TTC549 (cell line): ENCODE measurements at regions not wholly inside any gene's neighbourhood (a gene's known extent, or its start where the extent isn't known, plus 50 kb on each side); places are given as distances from the start of the nearest gene placed in this dataset.

Experiments
- FAIRE-seq: peaks from 2 replicates; lab custom pipeline; 2012; peaks lifted over from hg19 to GRCh38; lab: Jason Lieb, UNC

DNA sequence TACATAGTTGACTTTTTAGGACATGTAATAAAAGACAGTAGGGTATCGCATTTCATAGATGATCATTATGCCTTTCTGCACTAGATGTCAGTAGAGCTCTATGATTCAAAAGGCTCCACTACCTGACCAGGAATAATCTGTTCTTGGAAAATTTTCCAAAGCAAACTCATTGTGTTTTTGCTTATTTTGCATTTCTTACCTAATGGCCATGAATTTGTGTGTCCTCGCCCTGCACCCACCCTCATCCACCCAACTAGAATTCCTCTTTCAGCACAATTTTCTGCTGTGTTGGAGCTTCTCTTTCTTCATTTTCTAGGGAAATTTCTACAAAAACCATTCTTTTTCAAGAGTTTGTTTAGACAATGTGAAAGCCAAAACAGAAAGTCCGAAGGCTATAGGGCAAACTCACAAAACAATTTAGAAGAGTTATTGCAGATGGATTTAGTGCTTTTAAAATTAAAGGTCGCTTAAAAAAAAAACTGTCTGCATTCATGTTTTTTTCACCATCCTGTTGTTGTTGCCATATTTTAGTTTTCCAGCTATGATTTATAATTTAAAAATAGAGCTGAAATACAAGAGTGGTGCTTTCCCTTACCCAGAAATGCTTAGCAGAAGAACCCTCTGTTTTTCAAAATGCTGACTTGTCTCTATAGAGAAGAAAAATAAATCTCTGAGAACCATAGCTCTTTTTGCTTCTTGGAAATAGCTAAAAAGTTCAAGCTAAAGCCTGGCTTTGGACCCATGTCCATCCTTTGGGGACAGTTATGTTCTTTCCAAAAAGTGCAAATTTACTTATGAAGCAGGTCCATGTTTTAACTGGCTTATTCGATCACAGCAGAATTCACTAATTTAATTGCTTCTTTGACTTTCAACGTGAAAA lies 183.7 kb downstream of the SPATA18 start:
- peak; percentile 63 for FAIRE-seq

DNA sequence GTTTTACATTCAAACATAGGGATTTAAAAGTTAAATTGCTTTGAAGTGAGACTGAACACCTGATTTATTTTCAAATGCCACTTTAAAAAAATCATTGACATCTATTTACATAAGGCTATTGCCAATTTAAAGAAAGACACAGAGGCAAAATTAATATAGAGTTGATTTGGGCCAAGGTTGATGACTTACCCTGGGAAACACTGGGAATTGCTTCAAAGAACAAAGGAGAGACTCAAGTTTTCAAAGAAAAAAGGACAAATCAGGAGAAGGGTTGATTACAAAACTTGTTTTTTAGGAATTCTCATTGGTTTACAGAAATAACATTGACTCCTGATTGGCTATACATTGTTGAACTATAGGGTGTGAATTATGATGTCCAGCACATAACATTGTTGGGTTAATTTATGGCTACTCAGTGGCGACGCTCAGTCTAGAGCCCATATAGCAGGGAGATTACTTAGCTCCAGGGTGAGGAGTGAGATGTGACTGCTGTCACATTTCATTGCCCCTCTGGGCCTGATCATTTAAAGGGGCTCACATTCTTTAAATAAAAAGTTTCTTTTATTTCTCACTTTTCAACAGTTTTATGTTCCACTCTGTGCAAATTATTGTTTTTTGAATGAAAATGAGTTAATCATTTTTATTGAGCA lies 184.6 kb downstream of the SPATA18 start:
- FAIRE-seq, result no peak

- FAIRE-seq, result no peak
Observed at GRCh38 chr4:52241916-52242315, 190.8 kb downstream of the SPATA18 start.

DNA sequence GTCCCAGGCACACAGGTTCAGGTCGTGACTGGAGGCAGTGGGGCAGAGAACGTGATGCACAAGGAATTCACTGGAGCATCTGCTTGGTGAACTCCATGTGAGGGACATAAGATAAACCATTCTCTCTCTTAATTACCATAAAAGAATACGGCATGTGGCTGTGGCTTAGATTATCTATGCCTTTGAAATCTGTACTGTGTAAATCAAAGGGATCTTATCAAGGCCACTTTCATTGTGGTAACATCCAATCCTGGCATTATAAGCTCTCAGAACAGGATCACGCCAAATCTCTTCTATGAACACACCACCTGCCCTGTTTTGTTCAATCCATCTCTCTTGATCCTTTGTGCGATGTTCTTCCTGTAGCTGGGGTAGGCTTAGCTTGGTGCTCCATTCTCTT lies 192.3 kb downstream of the SPATA18 start:
- FAIRE-seq, result no peak

- FAIRE-seq, result no peak
Observed at GRCh38 chr4:52244103-52244775, 193.1 kb downstream of the SPATA18 start.

DNA sequence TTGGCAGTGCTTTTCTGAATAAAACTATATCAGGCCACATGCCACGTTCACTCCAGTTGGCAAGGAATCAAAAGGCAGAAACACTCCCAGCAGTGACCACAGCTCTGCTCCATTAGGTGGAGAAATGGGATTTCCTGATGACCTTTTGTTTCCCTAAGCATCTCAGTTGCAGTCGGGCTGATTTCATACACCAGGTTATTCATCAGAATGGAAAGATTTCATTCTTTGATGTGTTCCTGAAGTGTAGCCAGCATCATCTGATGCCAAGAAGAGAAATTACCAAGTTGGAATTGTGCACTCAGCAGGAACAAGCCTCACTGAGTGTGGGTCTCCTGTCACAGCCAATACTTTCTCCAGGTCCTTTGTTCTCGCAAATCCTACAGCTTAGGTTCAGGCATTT lies 193.7 kb downstream of the SPATA18 start:
- FAIRE-seq, result no peak

DNA sequence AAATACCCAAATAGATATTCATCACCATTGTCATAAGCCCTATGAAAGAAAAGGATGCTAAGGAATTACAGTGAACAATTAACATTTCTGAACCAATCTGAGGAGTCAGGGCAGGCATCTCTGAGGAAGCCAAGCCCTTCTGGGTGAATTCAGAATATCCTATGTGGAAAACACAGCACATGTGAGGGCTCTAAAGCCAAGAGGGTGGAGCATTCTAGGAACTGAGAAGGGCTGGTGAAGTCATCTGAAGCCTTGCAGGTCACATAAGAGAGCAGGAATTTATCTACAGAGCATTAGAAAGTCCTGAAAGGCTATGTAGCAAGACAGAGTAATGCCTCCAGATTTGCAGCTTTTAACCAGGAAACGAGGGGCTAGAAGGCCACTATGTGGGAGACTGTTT lies 195.7 kb downstream of the SPATA18 start:
- FAIRE-seq, result no peak

DNA sequence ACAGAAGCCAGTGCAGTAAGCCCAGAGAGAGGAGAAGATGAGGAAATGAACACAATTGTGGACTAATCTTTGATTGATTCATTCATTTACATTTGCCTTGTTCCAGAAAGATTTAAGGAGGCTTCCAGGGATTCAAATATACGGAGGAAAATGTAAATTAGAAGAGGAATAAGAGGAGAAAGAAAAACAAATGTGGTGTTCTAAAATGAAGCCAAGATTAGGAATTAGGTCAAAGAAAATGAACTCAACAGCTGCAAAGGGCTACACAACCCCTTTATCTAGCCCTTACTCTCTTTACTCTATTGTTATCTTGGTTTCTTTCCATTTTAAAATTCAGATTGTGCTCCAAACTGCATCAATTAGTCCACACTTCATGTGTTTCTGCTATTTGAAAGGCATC lies 196.8 kb downstream of the SPATA18 start:
- no peak for FAIRE-seq

- FAIRE-seq, result no peak
Observed at GRCh38 chr4:52248820-52249219, 197.7 kb downstream of the SPATA18 start.

- no peak for FAIRE-seq
Observed at GRCh38 chr4:52249581-52249980, 198.5 kb downstream of the SPATA18 start.

- no peak for FAIRE-seq
Observed at GRCh38 chr4:52250154-52250553, 199.1 kb downstream of the SPATA18 start.

DNA sequence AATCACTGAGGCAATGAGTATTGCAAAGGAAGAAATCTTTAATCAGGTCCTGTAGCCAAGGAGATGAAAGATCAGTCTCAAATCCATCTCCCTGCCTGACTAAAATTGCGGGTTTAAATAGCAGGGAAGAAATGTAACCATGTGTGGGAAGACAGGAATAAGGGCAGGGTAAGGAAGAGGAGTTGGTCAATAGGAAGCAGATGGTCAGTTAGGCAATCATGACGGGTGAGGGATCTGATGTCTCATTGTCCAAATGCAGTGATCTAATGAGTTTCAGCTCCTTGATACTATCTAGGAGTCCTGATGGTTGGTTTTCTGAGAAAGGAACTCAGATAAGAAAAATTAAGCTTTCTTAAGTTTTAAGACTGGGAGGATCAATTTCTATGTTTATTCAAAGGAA lies 200.8 kb downstream of the SPATA18 start:
- no peak for FAIRE-seq

- no peak for FAIRE-seq
Observed at GRCh38 chr4:52253025-52253424, 201.9 kb downstream of the SPATA18 start.

DNA sequence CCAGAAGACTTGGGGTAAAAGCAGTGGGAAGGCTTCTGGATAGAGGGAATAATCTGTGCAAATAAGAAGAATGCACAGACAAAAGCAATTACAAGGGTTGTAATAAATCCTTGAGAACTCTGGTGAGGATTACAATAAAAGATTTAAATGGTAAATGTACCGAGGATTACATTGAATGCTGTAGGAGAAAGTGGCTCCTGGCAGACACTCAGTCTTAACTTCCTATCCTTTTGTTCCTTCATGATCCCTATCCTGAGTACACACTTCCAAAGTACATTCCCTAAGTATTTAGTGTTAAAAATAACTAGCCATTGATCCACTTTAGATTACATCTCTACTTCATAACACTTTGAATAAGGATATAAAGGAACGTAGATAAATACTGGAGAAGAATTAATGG lies 205.4 kb downstream of the SPATA18 start:
- FAIRE-seq, result no peak

DNA sequence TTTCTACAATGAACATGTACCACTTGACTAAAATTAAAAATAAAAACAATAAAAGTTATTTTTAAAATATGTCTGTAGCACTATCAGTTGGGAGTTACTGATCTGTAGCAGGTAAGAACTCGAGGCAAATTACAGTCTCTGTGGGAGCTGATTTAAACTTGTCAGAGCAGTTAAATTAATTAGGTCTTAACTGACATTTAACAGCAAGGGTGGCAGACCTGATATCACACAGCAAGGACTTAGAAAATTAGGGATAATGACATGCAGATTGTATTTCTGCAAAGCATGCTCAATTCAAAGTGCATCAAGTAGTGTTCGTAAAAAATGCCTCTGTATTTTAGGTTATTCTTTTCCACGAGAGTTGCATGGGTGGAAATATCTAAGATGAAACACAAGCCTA lies 208.9 kb downstream of the SPATA18 start:
- FAIRE-seq, result no peak

- no peak for FAIRE-seq
Observed at GRCh38 chr4:52260514-52261210, 209.6 kb downstream of the SPATA18 start.

DNA sequence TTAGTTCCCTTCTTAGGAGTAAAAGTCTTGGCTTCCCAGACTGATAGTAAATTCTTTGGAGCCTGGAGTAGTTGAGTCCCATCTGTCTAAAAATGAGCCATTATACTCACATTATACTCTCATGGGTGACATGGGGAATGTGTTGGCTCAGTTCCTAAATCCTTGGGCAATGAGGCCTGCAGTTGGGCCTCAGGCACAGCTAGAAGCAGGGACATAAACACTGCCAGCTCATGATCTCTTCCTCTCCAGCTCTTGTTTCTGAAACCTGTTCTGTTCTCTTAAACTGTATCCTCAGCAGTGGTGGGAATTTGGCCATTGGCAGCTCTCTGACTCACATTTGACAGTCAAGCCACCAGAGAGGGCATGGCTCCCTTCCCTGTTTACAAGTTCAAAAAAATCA lies 212.5 kb downstream of the SPATA18 start:
- FAIRE-seq, result no peak

GRCh38 chr4:52265781-52266525 lies 214.8 kb downstream of the SPATA18 start:
- FAIRE-seq, result no peak

GRCh38 chr4:52266537-52267137 lies 215.5 kb downstream of the SPATA18 start:
- no peak for FAIRE-seq

GRCh38 chr4:52269761-52270160 lies 218.7 kb downstream of the SPATA18 start:
- no peak for FAIRE-seq

GRCh38 chr4:52273885-52274284 lies 222.8 kb downstream of the SPATA18 start:
- no peak for FAIRE-seq
